CD8-positive, alpha-beta memory T cell (primary cell): ENCODE measurements at regions not wholly inside any gene's neighbourhood (a gene's known extent, or its start where the extent isn't known, plus 50 kb on each side); places are given as distances from the start of the nearest gene placed in this dataset.

Source experiments
- CTCF ChIA-PET: fragments of 350-600 bp; sonication (Branson Sonifier 250); formaldehyde crosslinking; loops from one replicate; lab custom pipeline; 2021; ENCODE audit warnings: antibody characterized with exemption; lab: Charles Lee
- POLR2A ChIA-PET: fragments of 350-600 bp; sonication (Branson Sonifier 250); formaldehyde crosslinking; loops from one replicate; lab custom pipeline; 2021; ENCODE audit warnings: antibody characterized with exemption; lab: Charles Lee
- DNase-seq, 5 donors: peaks; one replicate each; pipeline versions ENCODE4 v3.0.0 to v3.0.0-alpha.2; 2020 to 2022; ENCODE audit warnings: mixed read lengths in 1 of 5
- H3K27ac ChIP-seq: one replicate; pipeline ENCODE4 v1.7.0; 2013; ENCODE audit warnings: low read depth, mild to moderate bottlenecking, low read length, moderate library complexity
- H3K27me3 ChIP-seq: 2 replicates; pipeline ENCODE4 v1.7.0; 2013; ENCODE audit warnings: low read length, mild to moderate bottlenecking; ENCODE audit not compliant: insufficient read depth, poor library complexity, severe bottlenecking
- H3K36me3 ChIP-seq: 2 replicates; pipeline ENCODE4 v1.7.0; 2013; ENCODE audit warnings: mild to moderate bottlenecking, low read length, moderate library complexity; ENCODE audit not compliant: insufficient read depth
- H3K4me1 ChIP-seq: 2 replicates; pipeline ENCODE4 v1.7.0; 2013; ENCODE audit warnings: mild to moderate bottlenecking, low read length, moderate library complexity; ENCODE audit not compliant: insufficient read depth
- H3K4me3 ChIP-seq: 2 replicates; pipeline ENCODE4 v1.7.0; 2013; ENCODE audit warnings: mild to moderate bottlenecking, low read length
- H3K9me3 ChIP-seq: 2 replicates; pipeline ENCODE4 v1.7.0; 2013; ENCODE audit warnings: mild to moderate bottlenecking, low read length
- H3K27ac Mint-ChIP-seq, 8 donors: one replicate each; pipeline ENCODE4 v1.8.0; 2020 to 2021; ENCODE audit warnings: mixed read lengths in 8 of 8, mild to moderate bottlenecking in 6 of 8, inconsistent platforms in 3 of 8, moderate library complexity in 3 of 8
- H3K27me3 Mint-ChIP-seq, 2 donors: one replicate each; pipeline ENCODE4 v1.8.0; 2020 to 2021; ENCODE audit warnings: mixed read lengths in 2 of 2, mild to moderate bottlenecking in 1 of 2, moderate library complexity in 1 of 2
- H3K36me3 Mint-ChIP-seq, 3 donors: one replicate each; pipeline ENCODE4 v1.8.0; 2020 to 2021; ENCODE audit warnings: mixed read lengths in 3 of 3, inconsistent platforms in 1 of 3, mild to moderate bottlenecking in 1 of 3
- H3K4me1 Mint-ChIP-seq, 3 donors: one replicate each; pipeline ENCODE4 v1.8.0; 2020 to 2021; ENCODE audit warnings: mixed read lengths in 3 of 3, inconsistent platforms in 1 of 3, mild to moderate bottlenecking in 1 of 3
- H3K4me3 Mint-ChIP-seq, 7 donors: one replicate each; pipeline ENCODE4 v1.8.0; 2020 to 2021; ENCODE audit warnings: mixed read lengths in 7 of 7, mild to moderate bottlenecking in 6 of 7, moderate library complexity in 4 of 7, inconsistent platforms in 2 of 7
- H3K9me3 Mint-ChIP-seq, 5 donors: one replicate each; pipeline ENCODE4 v1.8.0; 2020 to 2022; ENCODE audit warnings: mixed read lengths in 5 of 5, mild to moderate bottlenecking in 3 of 5, moderate library complexity in 2 of 5, inconsistent platforms in 1 of 5

- Mint-ChIP-seq H3K9me3 (no peaks in the 10 kb centered on the region), H3K27ac (no peak overlapping the region), H3K27me3 (peaks cover 4 to 10% of the 10 kb centered on the region in 2 donors), H3K4me1 (no peaks in the 10 kb centered on the region), H3K36me3 (no peaks in the 10 kb centered on the region), H3K4me3 (no peak overlapping the region)
- no peaks in the 10 kb centered on the region for H3K9me3 ChIP-seq
- H3K36me3 ChIP-seq: no peaks in the 10 kb centered on the region
- no peak overlapping the region for H3K27ac ChIP-seq
- no peaks in the 10 kb centered on the region for H3K4me1 ChIP-seq
- CTCF ChIA-PET: no interaction called here
- POLR2A ChIA-PET: no interaction called here
- H3K27me3 ChIP-seq: no peaks in the 10 kb centered on the region
- H3K4me3 ChIP-seq: no peak overlapping the region
- DNase-seq: no peak
These were observed 80.8 kb upstream of the HEPHL1 start for GRCh38 chr11:93940395-93940794.

- Mint-ChIP-seq H3K27me3 (peaks cover 4 to 5% of the 10 kb centered on the region in 2 donors), H3K9me3 (no peaks in the 10 kb centered on the region), H3K4me3 (no peak overlapping the region), H3K27ac (no peak overlapping the region), H3K4me1 (no peaks in the 10 kb centered on the region), H3K36me3 (no peaks in the 10 kb centered on the region)
- no peaks in the 10 kb centered on the region for H3K4me1 ChIP-seq
- no peaks in the 10 kb centered on the region for H3K36me3 ChIP-seq
- CTCF ChIA-PET: no interaction called here
- H3K27ac ChIP-seq: no peak overlapping the region
- POLR2A ChIA-PET: no interaction called here
- no peak for DNase-seq
- no peaks in the 10 kb centered on the region for H3K9me3 ChIP-seq
- no peak overlapping the region for H3K4me3 ChIP-seq
- H3K27me3 ChIP-seq: no peaks in the 10 kb centered on the region
These were observed 79.0 kb upstream of the HEPHL1 start for GRCh38 chr11:93942176-93942575.

- no peak for DNase-seq
- Histone ChIP-seq H3K4me1 (no peaks in the 10 kb centered on the region), H3K36me3 (no peaks in the 10 kb centered on the region), H3K9me3 (no peaks in the 10 kb centered on the region), H3K27ac (no peak overlapping the region), H3K4me3 (no peak overlapping the region), H3K27me3 (no peaks in the 10 kb centered on the region)
- CTCF ChIA-PET: no interaction called here
- Mint-ChIP-seq H3K4me1 (no peaks in the 10 kb centered on the region), H3K9me3 (no peaks in the 10 kb centered on the region), H3K4me3 (no peak overlapping the region), H3K27ac (no peak overlapping the region), H3K27me3 (peaks cover 4 to 5% of the 10 kb centered on the region in 2 donors), H3K36me3 (no peaks in the 10 kb centered on the region)
- POLR2A ChIA-PET: no interaction called here
These were observed 75.6 kb upstream of the HEPHL1 start for GRCh38 chr11:93945596-93945995.

GRCh38 chr11:93952082-93952780 is 68.9 kb upstream of the HEPHL1 start:
- peaks cover 0 to 3% of the 10 kb centered on the region in 2 donors for H3K27me3 Mint-ChIP-seq
- Histone ChIP-seq H3K4me3 (no peak overlapping the region), H3K4me1 (no peaks in the 10 kb centered on the region), H3K36me3 (no peaks in the 10 kb centered on the region), H3K9me3 (no peaks in the 10 kb centered on the region), H3K27me3 (no peaks in the 10 kb centered on the region), H3K27ac (no peak overlapping the region)
- no peak overlapping the region for H3K27ac Mint-ChIP-seq
- H3K9me3 Mint-ChIP-seq: no peaks in the 10 kb centered on the region
- no peak overlapping the region for H3K4me3 Mint-ChIP-seq
- no peaks in the 10 kb centered on the region for H3K4me1 Mint-ChIP-seq
- ChIA-PET CTCF (no interaction called here), POLR2A (no interaction called here)
- no peak for DNase-seq
- no peaks in the 10 kb centered on the region for H3K36me3 Mint-ChIP-seq

GRCh38 chr11:93957397-93957952 is 63.7 kb upstream of the HEPHL1 start:
- Histone ChIP-seq H3K9me3 (no peaks in the 10 kb centered on the region), H3K4me1 (no peaks in the 10 kb centered on the region)
- CTCF ChIA-PET: no interaction called here

GRCh38 chr11:93958991-93959390 is 62.2 kb upstream of the HEPHL1 start:
- ChIA-PET CTCF (interaction anchor here (0.5 kb wide), 1 partner anchor 16 kb away, joined by 3 read pairs; no protein-coding TSS in a partner anchor), POLR2A (no interaction called here)
- no peaks in the 10 kb centered on the region for H3K36me3 Mint-ChIP-seq
- H3K4me1 Mint-ChIP-seq: no peaks in the 10 kb centered on the region
- Histone ChIP-seq H3K9me3 (no peaks in the 10 kb centered on the region), H3K27ac (no peak overlapping the region), H3K4me3 (no peak overlapping the region), H3K36me3 (no peaks in the 10 kb centered on the region), H3K4me1 (no peaks in the 10 kb centered on the region), H3K27me3 (no peaks in the 10 kb centered on the region)
- no peaks in the 10 kb centered on the region for H3K9me3 Mint-ChIP-seq
- H3K27me3 Mint-ChIP-seq: peaks cover 4 to 12% of the 10 kb centered on the region in 2 donors
- no peak overlapping the region for H3K4me3 Mint-ChIP-seq
- no peak for DNase-seq
- no peak overlapping the region for H3K27ac Mint-ChIP-seq

More at GRCh38 chr11:93957397-93957952, 63.7 kb upstream of the HEPHL1 start:
- H3K27me3 Mint-ChIP-seq: peaks cover 4 to 8% of the 10 kb centered on the region in 2 donors
- Histone ChIP-seq H3K4me3 (no peak overlapping the region), H3K27ac (no peak overlapping the region), H3K36me3 (no peaks in the 10 kb centered on the region), H3K27me3 (no peaks in the 10 kb centered on the region)
- no peaks in the 10 kb centered on the region for H3K36me3 Mint-ChIP-seq
- no peak for DNase-seq
- no peaks in the 10 kb centered on the region for H3K4me1 Mint-ChIP-seq
- H3K9me3 Mint-ChIP-seq: no peaks in the 10 kb centered on the region
- no peak overlapping the region for H3K4me3 Mint-ChIP-seq
- H3K27ac Mint-ChIP-seq: no peak overlapping the region
- POLR2A ChIA-PET: no interaction called here

GRCh38 chr11:93959663-93960062 is 61.5 kb upstream of the HEPHL1 start:
- H3K27ac Mint-ChIP-seq: no peak overlapping the region
- H3K4me1 ChIP-seq: no peaks in the 10 kb centered on the region
- no peaks in the 10 kb centered on the region for H3K4me1 Mint-ChIP-seq
- no peak overlapping the region for H3K27ac ChIP-seq
- no peak for DNase-seq
- H3K27me3 Mint-ChIP-seq: peaks cover 4 to 17% of the 10 kb centered on the region in 2 donors
- H3K4me3 Mint-ChIP-seq: no peak overlapping the region
- H3K9me3 ChIP-seq: no peaks in the 10 kb centered on the region
- no peaks in the 10 kb centered on the region for H3K36me3 Mint-ChIP-seq
- H3K4me3 ChIP-seq: no peak overlapping the region
- H3K27me3 ChIP-seq: no peaks in the 10 kb centered on the region
- CTCF ChIA-PET: no interaction called here
- POLR2A ChIA-PET: no interaction called here
- no peaks in the 10 kb centered on the region for H3K9me3 Mint-ChIP-seq
- H3K36me3 ChIP-seq: no peaks in the 10 kb centered on the region

- Histone ChIP-seq H3K36me3 (no peaks in the 10 kb centered on the region), H3K4me3 (no peak overlapping the region), H3K27ac (no peak overlapping the region), H3K27me3 (no peaks in the 10 kb centered on the region), H3K9me3 (no peaks in the 10 kb centered on the region), H3K4me1 (no peaks in the 10 kb centered on the region)
- DNase-seq: no peak
- Mint-ChIP-seq H3K27me3 (peaks cover 4 to 13% of the 10 kb centered on the region in 2 donors), H3K4me3 (no peak overlapping the region), H3K36me3 (no peaks in the 10 kb centered on the region), H3K27ac (no peak overlapping the region), H3K9me3 (no peaks in the 10 kb centered on the region), H3K4me1 (no peaks in the 10 kb centered on the region)
- POLR2A ChIA-PET: no interaction called here
- CTCF ChIA-PET: no interaction called here
These were observed 58.1 kb upstream of the HEPHL1 start for GRCh38 chr11:93963072-93963471.
